ENCODE measurements at regions not wholly inside any gene's neighbourhood (a gene's known extent, or its start where the extent isn't known, plus 50 kb on each side); places are given as distances from the start of the nearest gene placed in this dataset. TPM values are rescaled to one million over a fixed set of nuclear protein-coding genes. Genes with fewer than 3 reads are reported as not detected.

Small RNA genes lying in the stretch of these regions (small RNA-seq; reads per million reads assigned to genes)
- gene AC007012.1 (not detected), gene MIR8065 (not detected), gene RNU6-328P (not detected), gene RNU6-457P (not detected), gene RNU7-99P (not detected), gene SNRPCP20 (not detected)
